Nephron progenitor cell (in vitro differentiated cells): ENCODE measurements at regions not wholly inside any gene's neighbourhood (a gene's known extent, or its start where the extent isn't known, plus 50 kb on each side); places are given as distances from the start of the nearest gene placed in this dataset.

Source experiments
- DNase-seq: peaks from one replicate; pipeline ENCODE4 v3.0.0; 2021
- H3K27ac Mint-ChIP-seq: 2 replicates; pipeline ENCODE4 v1.8.0; 2021; ENCODE audit warnings: mild to moderate bottlenecking, moderate library complexity, mixed read lengths
- H3K27me3 Mint-ChIP-seq: 2 replicates; pipeline ENCODE4 v1.8.0; 2021; ENCODE audit warnings: mild to moderate bottlenecking, low read depth, mixed read lengths; ENCODE audit not compliant: poor library complexity
- H3K36me3 Mint-ChIP-seq: 2 replicates; pipeline ENCODE4 v1.8.0; 2021; ENCODE audit warnings: low read depth, mixed read lengths
- H3K4me1 Mint-ChIP-seq: 2 replicates; pipeline ENCODE4 v1.8.0; 2021; ENCODE audit warnings: mixed read lengths
- H3K4me3 Mint-ChIP-seq: 2 replicates; pipeline ENCODE4 v1.8.0; 2021; ENCODE audit warnings: mild to moderate bottlenecking, moderate library complexity, mixed read lengths
- H3K9me3 Mint-ChIP-seq: 2 replicates; pipeline ENCODE4 v1.8.0; 2021; ENCODE audit warnings: mild to moderate bottlenecking, moderate library complexity, mixed read lengths
- TF ChIP-seq, protein P1 (sequence below): fragments of 200-600 bp; sonication (generic); IDR thresholded peaks from 2 replicates; pipeline ENCODE4 v1.5.0; 2021; ENCODE audit warnings: antibody characterized with exemption

DNA sequence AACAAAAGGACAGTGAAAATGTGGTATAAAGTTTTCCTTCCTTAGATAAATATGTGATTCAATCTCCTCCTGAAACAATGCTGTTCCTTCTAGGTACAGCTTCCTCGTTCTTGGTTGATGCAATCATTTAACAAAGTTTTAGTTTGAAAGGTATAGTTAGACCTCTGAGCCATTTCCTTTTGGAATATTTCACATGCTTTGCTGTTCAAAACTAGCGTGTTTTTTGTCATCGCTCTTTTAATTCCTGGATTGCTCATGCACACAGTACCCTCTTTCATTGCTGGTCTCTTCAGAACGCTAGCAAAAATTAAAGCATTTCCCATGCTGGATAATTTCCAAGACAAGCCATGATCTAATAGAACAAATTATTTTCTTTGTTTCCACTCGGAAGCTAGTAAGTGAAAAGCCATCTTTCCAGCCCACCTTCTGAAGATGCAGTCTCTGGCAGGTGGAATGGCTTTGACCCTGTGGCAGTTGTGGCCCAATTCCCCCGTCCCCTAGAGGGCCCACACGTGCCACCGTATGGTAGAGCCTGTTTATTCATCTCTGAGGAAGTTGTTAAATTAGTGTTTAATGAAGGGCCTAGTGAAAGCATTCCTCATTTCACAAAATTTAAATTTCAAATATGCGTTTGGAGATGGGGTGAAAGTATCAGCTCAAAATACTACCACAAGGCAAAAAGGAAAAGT is 1040.6 kb upstream of the SLC10A2 start:
- DNase-seq, result no peak

DNA sequence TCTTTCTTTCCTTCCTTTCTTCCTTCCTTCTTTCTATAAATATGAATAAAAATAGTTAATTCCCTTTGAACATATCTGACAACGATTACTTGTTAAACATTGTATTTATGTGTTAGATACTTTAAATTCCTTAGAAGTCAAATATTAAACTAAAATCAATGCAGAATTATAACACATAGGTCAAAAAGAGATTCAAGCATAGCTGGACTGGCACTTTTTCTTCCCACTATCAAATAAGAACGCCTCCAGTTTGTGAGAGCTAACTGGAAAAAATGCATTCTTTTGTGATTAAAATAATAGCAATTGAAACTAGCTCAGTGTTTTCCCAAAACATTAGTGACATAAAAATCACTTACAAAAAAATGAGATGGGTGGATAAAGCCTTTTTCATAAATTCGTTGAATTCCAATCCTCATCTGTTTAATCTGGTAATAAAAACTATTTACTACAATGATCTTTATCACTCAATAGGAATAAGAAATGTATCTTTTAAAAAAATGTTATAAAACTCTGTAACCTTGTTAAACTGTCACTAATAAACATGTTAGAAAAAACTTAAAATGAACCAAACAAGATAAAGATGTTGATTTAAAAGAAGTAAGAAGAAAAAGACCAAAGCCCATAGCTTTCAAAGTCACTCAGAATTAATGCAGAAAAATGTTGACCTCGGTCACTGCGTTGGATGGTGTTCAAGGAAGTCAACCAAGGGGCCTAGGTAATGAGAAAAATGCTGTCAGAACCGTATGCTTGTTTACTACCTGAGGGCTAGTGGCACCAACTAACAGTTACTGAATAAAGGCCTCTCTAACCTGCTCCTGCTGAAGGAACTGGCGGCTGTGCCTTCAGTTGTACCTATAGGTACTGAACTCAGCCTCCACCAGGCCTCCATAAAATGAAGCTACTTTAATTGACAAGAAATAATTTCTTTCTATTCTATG is 1039.5 kb upstream of the SLC10A2 start:
- peaks cover 8% of the 10 kb centered on the region for H3K27me3 Mint-ChIP-seq
- no peak for DNase-seq
- TF ChIP-seq, protein P1, sequence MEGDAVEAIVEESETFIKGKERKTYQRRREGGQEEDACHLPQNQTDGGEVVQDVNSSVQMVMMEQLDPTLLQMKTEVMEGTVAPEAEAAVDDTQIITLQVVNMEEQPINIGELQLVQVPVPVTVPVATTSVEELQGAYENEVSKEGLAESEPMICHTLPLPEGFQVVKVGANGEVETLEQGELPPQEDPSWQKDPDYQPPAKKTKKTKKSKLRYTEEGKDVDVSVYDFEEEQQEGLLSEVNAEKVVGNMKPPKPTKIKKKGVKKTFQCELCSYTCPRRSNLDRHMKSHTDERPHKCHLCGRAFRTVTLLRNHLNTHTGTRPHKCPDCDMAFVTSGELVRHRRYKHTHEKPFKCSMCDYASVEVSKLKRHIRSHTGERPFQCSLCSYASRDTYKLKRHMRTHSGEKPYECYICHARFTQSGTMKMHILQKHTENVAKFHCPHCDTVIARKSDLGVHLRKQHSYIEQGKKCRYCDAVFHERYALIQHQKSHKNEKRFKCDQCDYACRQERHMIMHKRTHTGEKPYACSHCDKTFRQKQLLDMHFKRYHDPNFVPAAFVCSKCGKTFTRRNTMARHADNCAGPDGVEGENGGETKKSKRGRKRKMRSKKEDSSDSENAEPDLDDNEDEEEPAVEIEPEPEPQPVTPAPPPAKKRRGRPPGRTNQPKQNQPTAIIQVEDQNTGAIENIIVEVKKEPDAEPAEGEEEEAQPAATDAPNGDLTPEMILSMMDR, result no peak
- H3K4me1 Mint-ChIP-seq, result no peaks in the 10 kb centered on the region
- no peaks in the 10 kb centered on the region for H3K36me3 Mint-ChIP-seq
- H3K27ac Mint-ChIP-seq, result no peak overlapping the region
- H3K4me3 Mint-ChIP-seq, result no peak overlapping the region
- H3K9me3 Mint-ChIP-seq, result peaks cover 9% of the 10 kb centered on the region

More for the DNA sequence above, 1040.6 kb upstream of the SLC10A2 start:
- Mint-ChIP-seq H3K9me3 (peaks cover 9% of the 10 kb centered on the region), H3K36me3 (no peaks in the 10 kb centered on the region), H3K27ac (no peak overlapping the region), H3K4me3 (no peak overlapping the region), H3K27me3 (peaks cover 8% of the 10 kb centered on the region), H3K4me1 (no peaks in the 10 kb centered on the region)
- TF ChIP-seq, protein P1, result no peak

DNA sequence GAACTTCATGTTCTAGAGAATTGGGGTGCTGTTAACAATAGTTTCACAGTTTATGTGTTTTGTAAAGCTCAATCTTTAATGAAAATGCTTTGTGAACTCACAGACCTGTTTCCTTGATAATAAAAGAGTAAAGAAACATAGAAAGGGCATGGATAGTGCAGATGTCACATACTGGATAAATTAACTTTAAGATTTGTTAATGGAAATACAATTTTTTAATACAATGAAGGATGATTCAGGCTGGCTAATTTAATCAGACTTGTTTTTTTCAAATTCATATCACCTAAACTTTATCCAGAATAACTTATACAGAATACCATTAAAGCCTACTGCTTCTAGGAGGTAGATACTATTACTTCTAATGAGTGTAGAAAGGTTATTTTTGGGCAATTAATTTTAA is 1033.5 kb upstream of the SLC10A2 start:
- Mint-ChIP-seq H3K4me3 (no peak overlapping the region), H3K27ac (no peak overlapping the region), H3K4me1 (no peaks in the 10 kb centered on the region), H3K36me3 (no peaks in the 10 kb centered on the region), H3K27me3 (peaks cover 3% of the 10 kb centered on the region), H3K9me3 (no peaks in the 10 kb centered on the region)
- no peak for DNase-seq
- TF ChIP-seq, protein P1, result no peak

DNA sequence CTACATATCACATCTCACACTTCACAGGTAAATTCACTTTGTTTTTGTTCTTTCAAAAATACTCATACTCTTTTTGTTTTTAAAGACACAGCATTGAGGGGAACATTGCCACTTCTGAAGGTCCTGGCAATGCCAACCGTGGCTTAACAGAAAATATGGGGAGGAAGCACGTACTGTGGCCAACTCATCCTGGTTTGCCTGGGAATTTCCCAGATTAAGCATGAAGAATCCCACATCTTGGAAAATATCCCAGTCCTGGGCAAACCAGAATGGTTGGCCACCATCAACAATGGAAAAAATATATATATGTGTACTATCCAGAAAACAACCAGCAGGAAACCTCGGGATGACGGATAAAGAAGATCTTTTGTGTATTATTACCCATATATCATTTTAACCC is 1032.2 kb upstream of the SLC10A2 start:
- Mint-ChIP-seq H3K4me3 (no peak overlapping the region), H3K9me3 (no peaks in the 10 kb centered on the region), H3K4me1 (no peaks in the 10 kb centered on the region), H3K27ac (no peak overlapping the region), H3K27me3 (peaks cover 3% of the 10 kb centered on the region), H3K36me3 (no peaks in the 10 kb centered on the region)
- TF ChIP-seq, protein P1, result no peak
- DNase-seq, result no peak

DNA sequence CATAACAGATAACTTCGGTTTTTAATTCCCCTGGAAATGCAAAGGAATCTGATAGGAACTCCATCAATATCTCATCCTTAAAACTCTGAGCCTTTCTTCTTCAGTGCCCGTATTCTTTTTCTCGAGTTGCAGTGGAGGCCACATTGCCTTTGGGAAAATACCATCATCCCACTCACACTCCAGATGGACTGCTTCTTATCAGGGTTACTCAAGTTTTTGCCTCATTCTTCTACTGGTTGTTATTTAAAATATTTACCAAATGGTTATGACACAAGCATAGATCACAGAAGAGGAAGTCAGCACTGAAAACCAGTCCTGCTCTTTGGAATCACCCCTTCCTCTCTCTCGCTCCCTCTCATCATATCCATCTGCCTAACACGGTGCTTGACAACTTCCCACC is 1020.5 kb upstream of the SLC10A2 start:
- no peaks in the 10 kb centered on the region for H3K4me1 Mint-ChIP-seq
- no peaks in the 10 kb centered on the region for H3K27me3 Mint-ChIP-seq
- H3K9me3 Mint-ChIP-seq, result peaks cover 4% of the 10 kb centered on the region

More for the DNA sequence above, 1020.5 kb upstream of the SLC10A2 start:
- Mint-ChIP-seq H3K4me3 (no peak overlapping the region), H3K27ac (no peak overlapping the region), H3K36me3 (no peaks in the 10 kb centered on the region)
- TF ChIP-seq, protein P1, result no peak
- no peak for DNase-seq
